ENCODE measurements at regions not wholly inside any gene's neighbourhood (a gene's known extent, or its start where the extent isn't known, plus 50 kb on each side); places are given as distances from the start of the nearest gene placed in this dataset.
"Not testable (repeated sequence)": the region's sequence is repeated elsewhere in the genome, so short reads cannot be mapped to it uniquely, and the experiment has no call there.

DNA sequence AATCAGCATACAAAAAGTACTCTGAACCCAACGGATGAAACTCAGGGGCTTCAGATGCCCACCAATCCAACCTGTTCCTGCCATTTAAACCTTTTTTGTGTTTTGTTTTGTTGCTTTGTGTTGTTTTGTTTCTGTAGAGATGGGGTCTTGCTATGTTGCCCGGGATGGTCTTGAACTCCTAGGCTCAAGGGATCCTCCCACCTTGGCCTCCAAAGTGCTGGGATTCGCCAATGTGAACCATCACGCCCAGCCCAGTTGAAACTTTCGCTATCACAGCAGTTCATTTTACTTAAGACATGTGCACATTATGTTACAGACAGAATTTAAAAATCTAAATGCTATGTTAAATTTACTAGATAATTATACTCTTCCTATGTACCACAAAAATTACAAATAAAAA lies 101.6 kb downstream of the SKIDA1 start:
- no peaks in the 10 kb centered on the region for H4K20me1 ChIP-seq (ENCODE audit: insufficient read depth, low read length)

DNA sequence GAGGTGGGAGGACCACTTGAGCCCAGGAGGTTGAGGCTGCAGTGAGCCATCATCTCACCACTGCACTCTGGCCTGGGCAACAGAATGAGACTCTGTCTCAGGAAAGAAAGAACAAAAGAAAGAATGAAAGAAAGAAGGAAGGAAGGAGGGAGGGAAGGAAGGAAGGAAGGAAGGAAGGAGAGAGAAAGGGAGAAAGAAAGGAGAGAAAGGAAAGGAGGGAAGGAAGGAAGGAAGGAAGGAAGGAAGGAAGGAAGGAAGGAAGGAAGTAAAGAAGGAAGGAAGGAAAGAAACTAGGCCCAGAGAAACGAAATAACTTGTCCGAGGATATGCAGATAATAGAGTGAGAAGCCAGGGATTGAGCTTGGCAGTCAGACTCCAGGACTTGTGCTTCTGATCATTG lies 102.1 kb downstream of the SKIDA1 start:
- no peak for ATAC-seq (ENCODE audit: insufficient read depth, low read depth)

More for the DNA sequence above, 101.6 kb downstream of the SKIDA1 start:
- ATAC-seq (ENCODE audit: insufficient read depth, low read depth) (no peak), DNase-seq (no peak)
- no peak overlapping the region for H3K4me2 ChIP-seq (ENCODE audit: insufficient read depth, low read length)
- H3K36me3 ChIP-seq (ENCODE audit: insufficient read depth, low read length): no peaks in the 10 kb centered on the region
- no peak overlapping the region for H3K4me3 ChIP-seq (ENCODE audit: low read depth in 1 of 2, low read length in 2 of 2)
- no peaks in the 10 kb centered on the region for H3K79me2 ChIP-seq (ENCODE audit: insufficient read depth, low read length)
- TF ChIP-seq, protein P1, sequence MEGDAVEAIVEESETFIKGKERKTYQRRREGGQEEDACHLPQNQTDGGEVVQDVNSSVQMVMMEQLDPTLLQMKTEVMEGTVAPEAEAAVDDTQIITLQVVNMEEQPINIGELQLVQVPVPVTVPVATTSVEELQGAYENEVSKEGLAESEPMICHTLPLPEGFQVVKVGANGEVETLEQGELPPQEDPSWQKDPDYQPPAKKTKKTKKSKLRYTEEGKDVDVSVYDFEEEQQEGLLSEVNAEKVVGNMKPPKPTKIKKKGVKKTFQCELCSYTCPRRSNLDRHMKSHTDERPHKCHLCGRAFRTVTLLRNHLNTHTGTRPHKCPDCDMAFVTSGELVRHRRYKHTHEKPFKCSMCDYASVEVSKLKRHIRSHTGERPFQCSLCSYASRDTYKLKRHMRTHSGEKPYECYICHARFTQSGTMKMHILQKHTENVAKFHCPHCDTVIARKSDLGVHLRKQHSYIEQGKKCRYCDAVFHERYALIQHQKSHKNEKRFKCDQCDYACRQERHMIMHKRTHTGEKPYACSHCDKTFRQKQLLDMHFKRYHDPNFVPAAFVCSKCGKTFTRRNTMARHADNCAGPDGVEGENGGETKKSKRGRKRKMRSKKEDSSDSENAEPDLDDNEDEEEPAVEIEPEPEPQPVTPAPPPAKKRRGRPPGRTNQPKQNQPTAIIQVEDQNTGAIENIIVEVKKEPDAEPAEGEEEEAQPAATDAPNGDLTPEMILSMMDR (IDR thresholded peaks at IDR 0.05; ENCODE audit: borderline replicate concordance, extremely low read depth, low read length, poor library complexity, severe bottlenecking): no peak
- TF ChIP-seq EZH2 (IDR thresholded peaks at IDR 0.05; ENCODE audit: borderline replicate concordance, low read depth, low read length, severe bottlenecking): no peak
- H3K27me3 ChIP-seq (ENCODE audit: insufficient read depth, low read length, poor library complexity): peaks cover 5% of the 10 kb centered on the region
- H2AFZ ChIP-seq (ENCODE audit: low read depth, low read length): no peak overlapping the region
- H3K4me1 ChIP-seq (ENCODE audit: insufficient read depth, low read length): no peaks in the 10 kb centered on the region
- H3K9me3 ChIP-seq (ENCODE audit: insufficient read depth, low read length, severe bottlenecking): no peaks in the 10 kb centered on the region
- H3K9ac ChIP-seq (ENCODE audit: low read depth, low read length): no peak overlapping the region
- no peak overlapping the region for H3K27ac ChIP-seq (ENCODE audit: low read length)

DNA sequence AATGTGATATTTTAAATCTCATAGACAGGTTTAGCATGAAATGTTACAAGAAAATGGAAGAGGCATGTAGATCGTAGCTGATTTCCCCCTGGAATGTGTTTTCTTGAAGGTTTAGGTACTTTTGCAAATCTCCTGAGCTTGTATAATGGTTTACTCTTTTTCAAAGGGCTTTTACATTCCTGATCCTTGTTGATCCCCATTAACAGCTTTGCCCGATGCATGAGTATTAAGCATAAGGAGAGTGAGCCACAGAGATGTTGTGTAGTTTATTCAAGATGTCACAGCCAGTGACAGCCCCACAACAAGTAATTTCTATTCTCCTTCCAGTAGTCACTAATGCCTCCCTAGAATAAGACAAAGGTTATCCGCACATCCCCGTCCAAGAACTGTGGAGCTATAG lies 103.7 kb downstream of the SKIDA1 start:
- Histone ChIP-seq H4K20me1 (ENCODE audit: insufficient read depth, low read length) (no peaks in the 10 kb centered on the region), H3K79me2 (ENCODE audit: insufficient read depth, low read length) (no peaks in the 10 kb centered on the region), H3K36me3 (ENCODE audit: insufficient read depth, low read length) (no peaks in the 10 kb centered on the region), H3K4me2 (ENCODE audit: insufficient read depth, low read length) (no peak overlapping the region), H3K9me3 (ENCODE audit: insufficient read depth, low read length, severe bottlenecking) (no peaks in the 10 kb centered on the region), H3K27ac (ENCODE audit: low read length) (no peak overlapping the region), H3K27me3 (ENCODE audit: insufficient read depth, low read length, poor library complexity) (peaks cover 8% of the 10 kb centered on the region), H2AFZ (ENCODE audit: low read depth, low read length) (no peak overlapping the region), H3K9ac (ENCODE audit: low read depth, low read length) (no peak overlapping the region), H3K4me3 (ENCODE audit: low read depth in 1 of 2, low read length in 2 of 2) (no peak overlapping the region), H3K4me1 (ENCODE audit: insufficient read depth, low read length) (no peaks in the 10 kb centered on the region)
- TF ChIP-seq EZH2 (IDR thresholded peaks at IDR 0.05; ENCODE audit: borderline replicate concordance, low read depth, low read length, severe bottlenecking): no peak
- TF ChIP-seq, protein P1 (IDR thresholded peaks at IDR 0.05; ENCODE audit: borderline replicate concordance, extremely low read depth, low read length, poor library complexity, severe bottlenecking): no peak
- no peak for ATAC-seq (ENCODE audit: insufficient read depth, low read depth)
- no peak for DNase-seq

More for the DNA sequence above, 102.1 kb downstream of the SKIDA1 start:
- no peak for TF ChIP-seq EZH2 (IDR thresholded peaks at IDR 0.05; ENCODE audit: borderline replicate concordance, low read depth, low read length, severe bottlenecking)
- TF ChIP-seq, protein P1 (IDR thresholded peaks at IDR 0.05; ENCODE audit: borderline replicate concordance, extremely low read depth, low read length, poor library complexity, severe bottlenecking): no peak
- Histone ChIP-seq H2AFZ (ENCODE audit: low read depth, low read length) (no peak overlapping the region), H3K9ac (ENCODE audit: low read depth, low read length) (no peak overlapping the region), H3K36me3 (ENCODE audit: insufficient read depth, low read length) (no peaks in the 10 kb centered on the region), H3K4me2 (ENCODE audit: insufficient read depth, low read length) (no peak overlapping the region), H3K4me3 (ENCODE audit: low read depth in 1 of 2, low read length in 2 of 2) (no peak overlapping the region), H3K27ac (ENCODE audit: low read length) (no peak overlapping the region), H3K9me3 (ENCODE audit: insufficient read depth, low read length, severe bottlenecking) (no peaks in the 10 kb centered on the region), H4K20me1 (ENCODE audit: insufficient read depth, low read length) (no peaks in the 10 kb centered on the region), H3K4me1 (ENCODE audit: insufficient read depth, low read length) (no peaks in the 10 kb centered on the region), H3K79me2 (ENCODE audit: insufficient read depth, low read length) (no peaks in the 10 kb centered on the region), H3K27me3 (ENCODE audit: insufficient read depth, low read length, poor library complexity) (peaks cover 5% of the 10 kb centered on the region)
- no peak for DNase-seq

DNA sequence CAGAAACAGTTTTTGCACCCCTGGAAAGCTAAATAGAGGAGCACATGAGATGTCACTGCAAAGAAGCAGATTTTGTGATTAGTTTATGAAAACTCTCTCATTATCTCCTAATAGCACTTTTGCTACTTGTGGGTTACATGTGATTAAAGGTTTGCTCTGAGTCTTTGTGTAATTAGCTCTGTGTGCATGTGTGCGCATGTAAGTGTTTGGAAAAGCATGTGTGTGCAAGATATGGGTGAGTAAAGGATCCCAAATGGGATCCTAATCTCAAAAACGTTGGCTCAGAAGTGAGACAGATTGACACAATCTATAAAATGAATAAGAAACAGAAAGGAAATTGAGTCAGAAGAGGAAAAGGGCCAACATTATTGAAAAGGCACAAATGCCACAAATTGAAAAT lies 104.5 kb downstream of the SKIDA1 start:
- Histone ChIP-seq H3K4me3 (ENCODE audit: low read depth in 1 of 2, low read length in 2 of 2) (no peak overlapping the region), H2AFZ (ENCODE audit: low read depth, low read length) (no peak overlapping the region), H4K20me1 (ENCODE audit: insufficient read depth, low read length) (no peaks in the 10 kb centered on the region), H3K4me1 (ENCODE audit: insufficient read depth, low read length) (no peaks in the 10 kb centered on the region), H3K27me3 (ENCODE audit: insufficient read depth, low read length, poor library complexity) (peaks cover 8% of the 10 kb centered on the region), H3K9ac (ENCODE audit: low read depth, low read length) (no peak overlapping the region), H3K36me3 (ENCODE audit: insufficient read depth, low read length) (no peaks in the 10 kb centered on the region), H3K79me2 (ENCODE audit: insufficient read depth, low read length) (no peaks in the 10 kb centered on the region), H3K9me3 (ENCODE audit: insufficient read depth, low read length, severe bottlenecking) (no peaks in the 10 kb centered on the region), H3K27ac (ENCODE audit: low read length) (no peak overlapping the region), H3K4me2 (ENCODE audit: insufficient read depth, low read length) (no peak overlapping the region)
- DNase-seq (no peak), ATAC-seq (ENCODE audit: insufficient read depth, low read depth) (no peak)
- no peak for TF ChIP-seq EZH2 (IDR thresholded peaks at IDR 0.05; ENCODE audit: borderline replicate concordance, low read depth, low read length, severe bottlenecking)

DNA sequence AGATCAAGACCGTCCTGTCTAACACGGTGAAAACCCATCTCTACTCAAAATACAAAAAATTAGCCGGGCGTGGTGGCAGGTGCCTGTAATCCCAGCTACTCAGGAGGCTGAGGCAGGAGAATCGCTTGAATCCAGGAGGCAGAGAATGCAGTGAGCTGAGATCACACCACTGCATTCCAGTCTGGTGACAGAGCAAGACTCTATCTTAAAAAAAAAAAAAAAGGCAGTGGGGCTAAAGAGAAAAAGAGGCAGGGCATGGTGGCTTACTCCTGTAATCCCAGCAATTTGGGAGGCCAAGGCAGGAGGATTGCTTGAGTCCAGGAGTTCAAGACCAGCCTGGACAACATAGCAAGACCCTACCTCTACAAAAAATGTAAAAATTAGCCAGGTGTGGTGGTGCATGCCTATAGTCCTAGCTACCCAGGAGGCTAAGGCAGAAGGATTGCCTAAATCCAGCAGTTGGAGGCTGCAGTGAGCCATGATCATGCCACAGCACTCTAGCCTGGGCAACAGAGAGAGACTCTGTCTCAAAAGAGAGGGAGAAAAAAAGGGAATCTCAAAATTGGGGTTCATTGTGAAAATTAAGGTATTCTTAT lies 106.4 kb downstream of the SKIDA1 start:
- H3K9me3 ChIP-seq (ENCODE audit: insufficient read depth, low read length, severe bottlenecking); H4K20me1 ChIP-seq (ENCODE audit: insufficient read depth, low read length); H3K36me3 ChIP-seq (ENCODE audit: insufficient read depth, low read length); H3K4me3 ChIP-seq (ENCODE audit: low read depth in 1 of 2, low read length in 2 of 2); H3K9ac ChIP-seq (ENCODE audit: low read depth, low read length); H3K27ac ChIP-seq (ENCODE audit: low read length); H2AFZ ChIP-seq (ENCODE audit: low read depth, low read length); H3K27me3 ChIP-seq (ENCODE audit: insufficient read depth, low read length, poor library complexity); H3K4me1 ChIP-seq (ENCODE audit: insufficient read depth, low read length); H3K4me2 ChIP-seq (ENCODE audit: insufficient read depth, low read length); ATAC-seq (ENCODE audit: insufficient read depth, low read depth); H3K79me2 ChIP-seq (ENCODE audit: insufficient read depth, low read length); DNase-seq: not testable (repeated sequence)

All from DND-41 (cell line).